Immature natural killer cell (primary cell): ENCODE measurements at regions not wholly inside any gene's neighbourhood (a gene's known extent, or its start where the extent isn't known, plus 50 kb on each side); places are given as distances from the start of the nearest gene placed in this dataset.

Experiments used
- DNase-seq, 3 donors: peaks; one replicate each; pipeline ENCODE4 v3.0.0; 2022; ENCODE audit warnings: mixed read lengths in 1 of 3
- H3K27ac Mint-ChIP-seq, 6 donors: one replicate each; pipeline ENCODE4 v1.8.0; 2020; ENCODE audit warnings: mixed read lengths in 6 of 6, mild to moderate bottlenecking in 5 of 6, inconsistent platforms in 4 of 6, moderate library complexity in 3 of 6
- H3K27me3 Mint-ChIP-seq, 3 donors: one replicate each; pipeline ENCODE4 v1.8.0; 2020 to 2021; ENCODE audit warnings: low read depth in 3 of 3, mild to moderate bottlenecking in 3 of 3, mixed read lengths in 3 of 3, moderate library complexity in 3 of 3, inconsistent platforms in 1 of 3
- H3K36me3 Mint-ChIP-seq, 3 donors: one replicate each; pipeline ENCODE4 v1.8.0; 2020; ENCODE audit warnings: mixed read lengths in 3 of 3, inconsistent platforms in 2 of 3, mild to moderate bottlenecking in 2 of 3
- H3K4me1 Mint-ChIP-seq, 2 donors: one replicate each; pipeline ENCODE4 v1.8.0; 2020; ENCODE audit warnings: inconsistent platforms in 2 of 2, mild to moderate bottlenecking in 2 of 2, mixed read lengths in 2 of 2, moderate library complexity in 1 of 2
- H3K4me3 Mint-ChIP-seq, 5 donors: one replicate each; pipeline ENCODE4 v1.8.0; 2020; ENCODE audit warnings: mild to moderate bottlenecking in 5 of 5, mixed read lengths in 5 of 5, inconsistent platforms in 3 of 5, moderate library complexity in 3 of 5
- H3K9me3 Mint-ChIP-seq, 6 donors: one replicate each; pipeline ENCODE4 v1.8.0; 2020; ENCODE audit warnings: mild to moderate bottlenecking in 6 of 6, mixed read lengths in 6 of 6, inconsistent platforms in 4 of 6, moderate library complexity in 3 of 6

DNA sequence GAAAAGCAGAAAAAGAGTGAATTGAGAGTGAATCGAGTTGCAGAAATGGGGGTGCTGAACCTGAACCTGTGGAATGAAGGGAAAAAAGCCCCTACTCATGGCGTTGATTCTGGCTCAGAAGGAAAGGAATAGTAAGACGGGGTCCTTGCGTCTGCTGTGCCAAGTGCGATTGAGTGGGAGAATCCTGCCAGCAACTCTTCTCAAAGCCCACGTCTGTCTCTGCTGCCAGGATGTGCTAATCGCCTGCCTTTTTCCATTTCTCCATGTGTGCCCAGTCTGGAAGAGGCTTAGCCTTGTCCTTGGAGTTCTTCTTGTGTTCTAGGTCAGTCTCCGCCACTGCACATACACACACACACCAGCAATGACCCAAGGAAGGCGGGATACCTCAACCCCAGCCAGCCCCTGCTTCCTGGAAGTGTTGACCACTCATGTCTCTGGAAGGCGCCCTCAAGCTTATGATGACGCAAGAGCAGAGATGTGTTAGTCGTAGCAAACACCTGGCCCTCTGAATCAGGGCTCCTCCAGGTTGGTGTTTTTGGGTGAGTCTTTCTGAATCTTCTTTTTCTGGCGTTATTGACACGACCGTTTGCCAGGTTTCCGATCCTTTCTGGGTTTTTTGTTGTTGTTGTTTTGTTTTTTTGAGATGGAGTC is 262.4 kb upstream of the PROK2 start:
- Mint-ChIP-seq H3K4me3 (no peak overlapping the region), H3K36me3 (no peaks in the 10 kb centered on the region), H3K4me1 (no peaks in the 10 kb centered on the region), H3K27me3 (peaks cover 0 to 4% (median 0%) of the 10 kb centered on the region in 3 donors), H3K27ac (no peak overlapping the region), H3K9me3 (no peaks in the 10 kb centered on the region)
- no peak for DNase-seq

DNA sequence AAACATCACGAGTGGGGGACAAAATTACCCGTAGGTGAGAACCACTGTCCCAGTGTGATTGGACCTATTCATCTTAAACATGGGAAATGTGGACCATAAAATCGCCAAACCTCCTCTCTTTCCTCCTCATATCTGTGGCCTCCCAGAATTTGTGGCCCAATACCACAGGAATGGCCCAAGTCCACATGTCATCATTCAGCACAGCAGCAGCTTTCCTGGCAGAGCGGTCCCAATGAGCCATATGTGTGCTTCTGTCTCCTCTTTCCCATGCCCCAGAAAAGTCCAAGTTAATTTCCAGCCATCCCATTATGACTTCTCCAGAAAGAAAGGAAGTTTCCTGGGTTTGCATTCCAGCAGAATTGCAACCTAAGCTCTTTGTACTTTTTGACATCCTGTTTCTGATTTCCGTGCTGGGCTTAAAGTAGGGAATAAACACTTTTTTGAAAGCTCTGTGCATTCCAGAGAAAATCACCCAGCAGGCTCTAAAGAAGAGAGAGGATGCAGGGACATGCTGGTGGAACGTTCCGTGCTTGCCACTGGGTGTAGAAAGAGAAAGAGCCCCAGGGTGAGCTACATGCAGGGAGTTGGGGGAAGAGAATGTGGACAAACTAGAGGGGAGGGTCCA is 259.4 kb upstream of the PROK2 start:
- Mint-ChIP-seq H3K4me3 (no peak overlapping the region), H3K9me3 (no peaks in the 10 kb centered on the region), H3K27me3 (peaks cover 0 to 4% (median 3%) of the 10 kb centered on the region in 3 donors), H3K36me3 (no peaks in the 10 kb centered on the region), H3K27ac (no peak overlapping the region), H3K4me1 (no peaks in the 10 kb centered on the region)
- no peak for DNase-seq

DNA sequence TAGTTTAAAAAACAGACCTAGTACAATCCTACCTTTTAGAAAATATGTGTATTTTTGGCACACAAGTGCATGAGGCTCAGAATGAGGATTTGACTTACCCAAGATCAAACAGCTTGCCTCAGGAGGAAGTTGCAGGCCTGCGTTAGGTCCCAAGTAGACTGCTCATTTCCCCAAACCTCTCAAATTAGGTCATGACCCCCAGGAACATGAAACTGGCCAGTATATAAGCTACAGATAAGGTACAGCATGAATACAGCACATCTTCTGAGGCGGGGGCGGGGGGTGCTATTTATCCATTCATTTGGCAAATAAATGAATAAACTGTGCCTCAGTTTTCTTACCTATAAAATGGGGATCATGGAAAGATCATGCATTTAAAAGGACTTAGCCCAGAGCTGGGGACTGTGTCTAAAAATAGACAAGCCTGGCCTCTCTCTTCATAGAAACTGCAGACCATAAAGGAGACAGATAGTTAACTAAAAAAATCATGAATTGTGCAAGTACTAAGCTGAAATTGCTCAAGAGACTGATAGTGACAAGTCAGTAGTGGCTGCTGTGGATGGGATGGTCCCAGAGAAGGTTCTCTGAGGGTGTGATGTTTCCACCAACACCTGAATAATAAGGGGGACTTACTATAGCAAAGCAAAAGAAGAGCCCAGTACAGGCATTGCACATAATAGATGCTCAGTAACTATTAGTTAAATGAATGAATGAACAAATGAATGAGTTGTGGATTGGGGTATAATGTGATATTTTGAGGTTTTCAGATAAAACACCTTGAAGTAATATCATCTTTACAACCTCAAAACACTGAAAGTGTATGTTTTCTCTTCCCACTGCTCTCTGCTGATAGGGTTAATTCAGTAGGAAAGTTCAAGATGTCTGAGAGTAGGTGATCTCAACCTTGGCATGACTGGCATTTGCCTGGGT is 258.5 kb upstream of the PROK2 start:
- H3K4me3 Mint-ChIP-seq: no peak overlapping the region
- peaks cover 0 to 4% (median 3%) of the 10 kb centered on the region in 3 donors for H3K27me3 Mint-ChIP-seq
- no peaks in the 10 kb centered on the region for H3K9me3 Mint-ChIP-seq
- no peak overlapping the region for H3K27ac Mint-ChIP-seq
- DNase-seq: no peak
- H3K4me1 Mint-ChIP-seq: no peaks in the 10 kb centered on the region
- H3K36me3 Mint-ChIP-seq: no peaks in the 10 kb centered on the region

DNA sequence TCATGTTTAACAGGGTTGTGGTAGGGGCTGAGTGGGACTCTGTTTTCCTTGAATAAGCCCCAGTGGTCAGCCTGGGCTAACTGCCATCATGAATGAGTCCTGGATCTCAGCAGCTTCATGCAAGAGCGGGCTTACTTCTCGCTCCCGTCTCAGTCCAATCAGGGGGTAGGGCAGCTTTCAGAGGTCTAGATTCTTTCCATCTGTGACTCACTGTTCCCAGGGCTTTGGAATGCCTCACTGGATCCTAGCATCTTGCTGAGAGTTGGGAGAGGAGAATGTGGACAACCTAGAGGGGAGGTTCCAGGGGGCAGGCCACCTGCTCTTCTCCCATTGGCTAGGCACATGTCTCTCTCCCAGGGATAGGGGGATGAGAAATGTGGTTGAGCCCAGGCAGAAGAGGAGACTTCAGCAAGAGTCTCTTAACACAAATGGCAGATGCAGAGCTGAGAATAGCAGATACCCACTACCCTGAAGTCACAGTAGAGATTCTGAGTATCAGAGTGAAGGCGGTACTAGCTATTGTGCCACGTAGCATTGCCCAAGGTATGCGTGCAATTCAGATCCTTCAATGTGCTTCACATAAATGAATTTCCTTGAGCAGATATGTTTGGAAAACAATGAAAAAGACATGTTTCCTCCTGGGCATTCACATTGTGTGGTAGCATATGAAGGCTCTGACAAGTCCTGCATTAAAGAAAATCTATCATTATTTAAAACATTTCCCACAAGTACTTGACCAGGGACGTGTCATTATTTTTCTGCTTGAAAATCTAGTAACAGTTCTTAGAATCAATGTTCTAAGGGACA is 257.7 kb upstream of the PROK2 start:
- Mint-ChIP-seq H3K4me3 (no peak overlapping the region), H3K27me3 (peaks cover under 1 to 4% (median 2%) of the 10 kb centered on the region in 3 donors), H3K4me1 (no peaks in the 10 kb centered on the region), H3K36me3 (no peaks in the 10 kb centered on the region), H3K9me3 (no peaks in the 10 kb centered on the region), H3K27ac (no peak overlapping the region)
- DNase-seq: no peak

DNA sequence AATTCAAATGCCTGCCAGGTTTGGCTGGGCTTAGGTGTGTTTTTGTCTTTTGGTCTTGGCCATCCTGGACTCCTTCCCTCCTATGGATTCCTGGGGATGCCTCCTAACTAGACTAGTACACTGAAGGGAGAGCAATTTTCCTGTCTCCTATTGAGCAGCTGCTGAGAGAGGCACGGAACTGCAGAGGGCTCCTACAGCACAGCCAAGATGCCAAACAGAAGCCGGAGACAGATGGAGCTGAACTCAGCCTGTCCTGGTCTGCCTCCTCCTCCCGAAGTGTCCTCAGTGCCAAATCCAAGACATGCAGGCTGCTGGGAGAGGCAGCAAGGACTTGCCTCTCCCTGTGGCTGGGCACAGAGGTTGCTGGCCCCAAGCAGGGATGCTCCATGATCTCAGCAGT is 256.6 kb upstream of the PROK2 start:
- H3K36me3 Mint-ChIP-seq: no peaks in the 10 kb centered on the region
- H3K27me3 Mint-ChIP-seq: peaks cover 1 to 8% (median 2%) of the 10 kb centered on the region in 3 donors
- H3K27ac Mint-ChIP-seq: no peak overlapping the region
- no peak overlapping the region for H3K4me3 Mint-ChIP-seq
- H3K9me3 Mint-ChIP-seq: no peaks in the 10 kb centered on the region
- H3K4me1 Mint-ChIP-seq: no peaks in the 10 kb centered on the region
- no peak for DNase-seq

DNA sequence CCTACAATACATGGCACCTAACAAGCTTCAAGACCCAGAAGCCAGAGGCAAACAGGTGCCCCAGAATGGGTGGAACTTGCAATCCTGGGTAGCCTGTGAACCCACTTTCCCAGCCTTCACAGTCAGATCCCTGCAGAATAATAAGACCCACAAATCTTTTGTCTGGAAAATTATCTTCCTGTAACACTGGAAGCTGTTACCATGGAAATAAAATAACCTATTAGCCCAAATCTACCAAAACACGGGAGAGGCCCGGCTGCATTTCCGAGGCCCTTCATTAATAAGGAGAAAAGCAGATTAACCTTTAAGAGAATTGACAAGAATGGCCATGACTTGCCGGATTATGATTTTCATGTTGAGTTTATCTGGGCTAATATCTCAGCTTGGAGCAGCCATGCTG is 256.1 kb upstream of the PROK2 start:
- Mint-ChIP-seq H3K4me3 (no peak overlapping the region), H3K27me3 (peaks cover 1 to 9% (median 2%) of the 10 kb centered on the region in 3 donors), H3K4me1 (no peaks in the 10 kb centered on the region), H3K9me3 (no peaks in the 10 kb centered on the region), H3K27ac (no peak overlapping the region), H3K36me3 (no peaks in the 10 kb centered on the region)
- DNase-seq: no peak

DNA sequence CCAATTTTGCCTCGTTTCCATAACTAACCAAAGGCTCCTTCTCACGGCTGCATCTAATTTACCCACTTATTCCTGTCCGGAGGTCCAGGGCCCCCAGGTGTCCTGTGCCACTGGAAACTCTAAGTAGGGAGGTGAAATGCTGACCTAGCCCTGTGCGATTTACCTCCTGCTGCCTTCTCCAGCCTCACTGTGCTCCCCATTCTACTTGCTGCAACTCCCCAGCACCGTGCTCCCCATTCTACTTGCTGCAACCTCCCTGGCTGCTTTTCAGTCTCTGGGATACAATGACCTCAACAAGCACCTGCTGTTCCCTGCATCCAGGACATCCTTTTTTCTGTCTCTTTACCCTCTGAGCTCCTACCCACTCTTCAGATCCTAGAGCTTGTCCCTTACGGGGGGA is 254.7 kb upstream of the PROK2 start:
- no peaks in the 10 kb centered on the region for H3K9me3 Mint-ChIP-seq
- peaks cover 2 to 9% (median 3%) of the 10 kb centered on the region in 3 donors for H3K27me3 Mint-ChIP-seq
- H3K4me1 Mint-ChIP-seq: no peaks in the 10 kb centered on the region
- H3K4me3 Mint-ChIP-seq: no peak overlapping the region
- DNase-seq: no peak
- no peaks in the 10 kb centered on the region for H3K36me3 Mint-ChIP-seq
- H3K27ac Mint-ChIP-seq: no peak overlapping the region

DNA sequence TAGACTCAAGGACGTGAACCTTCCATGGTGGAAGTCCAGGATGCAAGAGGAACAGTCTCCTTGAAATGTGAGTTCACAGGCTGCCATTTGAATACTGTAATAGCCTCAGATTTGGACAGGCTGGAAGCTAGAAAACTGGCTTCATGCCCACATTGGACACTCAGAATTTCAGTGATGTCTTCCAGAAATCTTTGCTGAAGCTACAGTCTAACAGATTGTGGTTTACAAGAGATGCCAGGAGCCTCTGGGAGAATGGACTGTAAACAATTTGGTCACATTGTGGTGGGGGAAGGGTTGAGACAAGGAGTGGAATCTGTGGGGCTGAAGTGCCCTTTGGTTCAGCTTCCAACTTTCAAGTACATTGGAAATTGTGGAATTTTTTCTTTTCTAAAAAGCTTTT is 252.0 kb upstream of the PROK2 start:
- Mint-ChIP-seq H3K4me1 (no peaks in the 10 kb centered on the region), H3K27me3 (peaks cover 2 to 9% (median 2%) of the 10 kb centered on the region in 3 donors), H3K27ac (no peak overlapping the region), H3K9me3 (no peaks in the 10 kb centered on the region), H3K36me3 (no peaks in the 10 kb centered on the region), H3K4me3 (no peak overlapping the region)
- DNase-seq: no peak

DNA sequence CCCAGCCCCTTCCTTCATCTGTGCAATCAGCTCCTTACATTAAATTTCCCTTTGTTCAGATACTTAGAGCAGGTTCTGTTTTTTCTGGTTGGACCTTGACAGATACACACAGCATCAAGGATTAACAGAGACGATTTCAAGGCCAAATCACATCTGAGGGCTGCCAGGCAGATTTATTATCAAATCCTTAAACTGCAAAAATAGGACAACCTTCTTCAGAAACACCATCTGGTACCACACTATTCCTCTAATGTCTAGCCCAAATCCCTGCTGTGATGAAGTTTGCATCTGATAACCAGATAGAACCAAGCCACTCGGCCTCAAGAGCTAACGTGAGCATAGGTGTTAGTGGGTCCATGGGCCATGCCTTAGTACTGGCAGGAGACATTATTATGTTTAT is 250.7 kb upstream of the PROK2 start:
- Mint-ChIP-seq H3K27me3 (peaks cover 2 to 11% (median 2%) of the 10 kb centered on the region in 3 donors), H3K27ac (no peak overlapping the region), H3K4me3 (no peak overlapping the region), H3K4me1 (no peaks in the 10 kb centered on the region), H3K36me3 (no peaks in the 10 kb centered on the region), H3K9me3 (no peaks in the 10 kb centered on the region)
- no peak for DNase-seq

DNA sequence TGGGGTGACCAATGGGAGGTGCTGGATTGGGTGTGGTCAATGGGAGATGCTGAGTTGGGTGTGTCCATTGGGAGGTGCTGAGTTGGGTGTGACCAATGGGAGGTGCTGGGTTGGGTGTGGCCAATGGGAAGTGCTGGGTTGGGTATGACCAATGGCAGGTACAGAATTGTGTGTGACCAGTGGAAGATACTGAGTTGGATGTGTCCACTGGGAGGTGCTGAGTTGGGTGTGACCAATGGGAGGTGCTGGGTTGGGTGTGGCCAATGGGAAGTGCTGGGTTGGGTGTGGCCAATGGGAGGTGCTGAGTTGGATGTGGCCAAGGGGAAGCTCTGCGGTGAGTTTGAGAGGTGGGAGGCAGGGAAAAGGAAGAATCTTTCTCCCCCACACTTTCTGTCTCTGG is 250.0 kb upstream of the PROK2 start:
- Mint-ChIP-seq H3K27me3 (peaks cover 2 to 11% (median 2%) of the 10 kb centered on the region in 3 donors), H3K9me3 (no peaks in the 10 kb centered on the region), H3K4me1 (no peaks in the 10 kb centered on the region), H3K4me3 (no peak overlapping the region), H3K27ac (no peak overlapping the region), H3K36me3 (no peaks in the 10 kb centered on the region)
- no peak for DNase-seq

DNA sequence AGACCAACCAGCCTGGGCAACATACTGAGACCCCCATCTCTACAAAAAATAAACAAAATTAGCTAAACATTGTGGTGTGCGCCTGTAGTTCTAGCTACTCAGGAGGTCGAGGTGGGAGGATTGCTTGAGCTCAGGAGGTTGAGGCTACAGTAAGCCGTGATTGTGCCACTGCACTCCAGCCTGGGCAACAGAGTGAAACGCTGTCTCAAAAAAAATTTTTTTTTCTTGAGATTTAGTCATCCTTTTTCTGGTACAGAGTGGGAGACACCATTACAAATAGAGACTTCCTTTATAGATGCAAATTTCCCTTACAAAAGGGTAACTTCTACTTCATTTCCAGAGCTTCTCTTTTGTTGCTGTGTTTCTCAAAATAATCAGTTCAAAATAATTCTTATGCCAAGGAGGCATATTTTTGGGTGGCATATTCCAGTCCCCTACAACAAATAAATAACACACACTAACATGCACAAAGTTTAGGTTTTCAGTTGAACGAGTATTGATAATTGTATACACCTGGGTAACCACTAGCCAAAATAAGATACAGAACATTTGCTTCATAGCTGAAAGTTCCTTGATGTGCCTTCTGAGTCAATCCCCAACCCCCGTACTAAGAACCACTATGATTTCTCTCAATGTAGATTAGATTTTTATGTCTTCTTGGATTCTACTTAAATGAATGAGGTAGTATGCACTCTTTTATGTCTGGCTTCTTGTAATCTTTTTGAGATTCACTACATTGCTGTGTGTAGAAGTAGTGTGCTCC is 248.9 kb upstream of the PROK2 start:
- Mint-ChIP-seq H3K9me3 (no peaks in the 10 kb centered on the region), H3K27me3 (peaks cover 2 to 8% (median 2%) of the 10 kb centered on the region in 3 donors), H3K4me1 (no peaks in the 10 kb centered on the region), H3K36me3 (no peaks in the 10 kb centered on the region), H3K4me3 (no peak overlapping the region), H3K27ac (no peak overlapping the region)
- no peak for DNase-seq

DNA sequence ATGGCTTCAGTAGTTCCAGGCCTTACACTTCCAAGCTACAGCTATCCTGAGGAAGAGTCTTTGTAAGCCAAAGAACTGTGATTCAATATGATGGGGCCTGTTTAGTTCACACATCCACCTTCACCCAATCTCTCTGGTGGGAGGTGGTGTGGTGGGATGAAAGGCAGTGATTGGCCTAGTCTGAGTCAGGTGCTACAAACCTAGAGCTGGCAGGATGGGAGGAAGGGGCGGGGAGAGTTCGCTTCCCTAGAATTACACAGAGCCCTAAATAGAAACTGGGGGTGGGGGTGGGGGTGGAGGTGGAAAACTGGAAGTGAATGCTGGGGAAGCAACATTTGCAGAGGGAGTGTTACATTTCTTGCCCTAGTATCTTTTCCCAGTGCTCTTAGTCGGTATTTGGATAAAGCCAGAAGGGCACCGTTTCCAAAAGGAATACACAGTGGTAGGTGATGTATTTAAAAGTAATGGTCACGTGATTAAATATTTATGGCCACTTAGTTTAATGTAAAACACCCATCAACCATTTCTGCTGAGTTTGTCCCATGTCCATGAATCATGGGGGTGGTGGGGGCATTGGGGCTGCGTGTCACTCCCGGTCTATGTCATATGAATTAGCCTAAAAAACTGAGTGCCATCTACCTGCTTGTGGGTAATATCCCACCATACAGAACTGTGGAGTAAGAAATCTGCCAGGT is 247.6 kb upstream of the PROK2 start:
- no peaks in the 10 kb centered on the region for H3K9me3 Mint-ChIP-seq
- peaks cover 2 to 8% (median 2%) of the 10 kb centered on the region in 3 donors for H3K27me3 Mint-ChIP-seq
- no peak overlapping the region for H3K27ac Mint-ChIP-seq
- H3K36me3 Mint-ChIP-seq: no peaks in the 10 kb centered on the region
- no peak for DNase-seq
- no peak overlapping the region for H3K4me3 Mint-ChIP-seq
- no peaks in the 10 kb centered on the region for H3K4me1 Mint-ChIP-seq

DNA sequence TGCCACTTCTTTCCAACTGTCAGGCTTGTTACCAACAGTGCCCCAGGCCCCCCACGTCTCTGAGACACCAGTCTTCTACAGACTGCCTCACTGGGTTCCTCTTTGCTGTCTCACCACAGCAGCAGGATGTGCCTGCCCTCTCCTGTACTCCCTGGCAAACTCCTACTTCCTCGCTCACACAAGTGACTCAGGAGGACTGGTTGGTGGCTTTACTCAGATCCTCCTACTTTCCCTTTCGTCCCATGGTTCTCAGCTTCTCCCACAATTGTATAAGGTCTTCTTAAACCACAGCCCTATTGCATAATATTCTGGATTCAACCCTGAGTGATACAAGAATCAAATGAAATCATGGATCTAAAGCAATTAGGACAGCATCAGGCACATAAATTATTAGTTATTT is 246.6 kb upstream of the PROK2 start:
- no peak overlapping the region for H3K27ac Mint-ChIP-seq
- no peaks in the 10 kb centered on the region for H3K9me3 Mint-ChIP-seq
- no peak for DNase-seq
- H3K4me3 Mint-ChIP-seq: no peak overlapping the region
- H3K27me3 Mint-ChIP-seq: peaks cover 0 to 4% (median 2%) of the 10 kb centered on the region in 3 donors
- no peaks in the 10 kb centered on the region for H3K36me3 Mint-ChIP-seq
- H3K4me1 Mint-ChIP-seq: no peaks in the 10 kb centered on the region
